ENCODE measurements at regions not wholly inside any gene's neighbourhood (a gene's known extent, or its start where the extent isn't known, plus 50 kb on each side); places are given as distances from the start of the nearest gene placed in this dataset.

DNA sequence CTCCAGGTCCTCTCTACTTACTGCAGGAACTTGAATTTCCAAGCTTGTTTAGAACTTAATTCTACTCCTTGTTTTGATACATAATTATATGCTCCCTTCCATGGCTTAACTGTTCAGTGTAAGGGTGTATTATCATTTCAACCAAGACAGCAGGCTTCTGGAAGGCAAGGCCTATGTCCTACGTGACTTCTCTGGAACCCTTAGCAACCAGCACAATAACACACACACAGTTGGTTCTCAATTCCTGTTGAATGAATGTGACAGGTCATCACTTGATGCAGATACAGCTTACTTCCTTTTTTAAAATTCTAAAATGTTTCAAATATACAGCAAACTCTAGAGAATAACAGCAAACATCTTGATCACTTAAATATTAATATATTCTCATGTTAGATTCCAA, 77.7 kb upstream of the COCH start:
- no peak overlapping the region for H3K9ac ChIP-seq (ENCODE audit: low read depth, low read length, poor library complexity, severe bottlenecking)
- H3K9me3 ChIP-seq (ENCODE audit: insufficient read depth, low read depth, low read length): 0 out of 2 replicates have a peak, but pooled peaks cover 3% of the 10 kb centered on the region
- no peaks in the 10 kb centered on the region for H3K4me1 ChIP-seq (ENCODE audit: insufficient read depth, low read length, poor library complexity, severe bottlenecking)
- H3K36me3 ChIP-seq (ENCODE audit: insufficient read depth, low read length): no peaks in the 10 kb centered on the region
- TF ChIP-seq, protein P1, sequence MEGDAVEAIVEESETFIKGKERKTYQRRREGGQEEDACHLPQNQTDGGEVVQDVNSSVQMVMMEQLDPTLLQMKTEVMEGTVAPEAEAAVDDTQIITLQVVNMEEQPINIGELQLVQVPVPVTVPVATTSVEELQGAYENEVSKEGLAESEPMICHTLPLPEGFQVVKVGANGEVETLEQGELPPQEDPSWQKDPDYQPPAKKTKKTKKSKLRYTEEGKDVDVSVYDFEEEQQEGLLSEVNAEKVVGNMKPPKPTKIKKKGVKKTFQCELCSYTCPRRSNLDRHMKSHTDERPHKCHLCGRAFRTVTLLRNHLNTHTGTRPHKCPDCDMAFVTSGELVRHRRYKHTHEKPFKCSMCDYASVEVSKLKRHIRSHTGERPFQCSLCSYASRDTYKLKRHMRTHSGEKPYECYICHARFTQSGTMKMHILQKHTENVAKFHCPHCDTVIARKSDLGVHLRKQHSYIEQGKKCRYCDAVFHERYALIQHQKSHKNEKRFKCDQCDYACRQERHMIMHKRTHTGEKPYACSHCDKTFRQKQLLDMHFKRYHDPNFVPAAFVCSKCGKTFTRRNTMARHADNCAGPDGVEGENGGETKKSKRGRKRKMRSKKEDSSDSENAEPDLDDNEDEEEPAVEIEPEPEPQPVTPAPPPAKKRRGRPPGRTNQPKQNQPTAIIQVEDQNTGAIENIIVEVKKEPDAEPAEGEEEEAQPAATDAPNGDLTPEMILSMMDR (conservative IDR thresholded peaks at IDR 0.05; ENCODE audit: low read length): no peak
- TF ChIP-seq EZH2phosphoT487 (IDR thresholded peaks at IDR 0.05; ENCODE audit: borderline replicate concordance): no peak
- H3K79me2 ChIP-seq (ENCODE audit: insufficient read depth, low read length): no peaks in the 10 kb centered on the region
- H3K9me2 ChIP-seq (replicated peaks; ENCODE audit: low read depth, low read length): no peaks in the 10 kb centered on the region
- peaks cover 4% of the 10 kb centered on the region for H3K27me3 ChIP-seq (ENCODE audit: insufficient read depth, low read length, poor library complexity, severe bottlenecking)
- H3K4me3 ChIP-seq (ENCODE audit: low read length, poor library complexity, severe bottlenecking): no peak overlapping the region
- H2AFZ ChIP-seq (ENCODE audit: low read length): no peak overlapping the region
- H4K20me1 ChIP-seq (ENCODE audit: insufficient read depth, low read length, poor library complexity, severe bottlenecking): no peaks in the 10 kb centered on the region
- no peak overlapping the region for H3K4me2 ChIP-seq (ENCODE audit: low read depth, low read length, poor library complexity, severe bottlenecking)
- no peaks in the 10 kb centered on the region for H3F3A ChIP-seq (ENCODE audit: low read depth)

DNA sequence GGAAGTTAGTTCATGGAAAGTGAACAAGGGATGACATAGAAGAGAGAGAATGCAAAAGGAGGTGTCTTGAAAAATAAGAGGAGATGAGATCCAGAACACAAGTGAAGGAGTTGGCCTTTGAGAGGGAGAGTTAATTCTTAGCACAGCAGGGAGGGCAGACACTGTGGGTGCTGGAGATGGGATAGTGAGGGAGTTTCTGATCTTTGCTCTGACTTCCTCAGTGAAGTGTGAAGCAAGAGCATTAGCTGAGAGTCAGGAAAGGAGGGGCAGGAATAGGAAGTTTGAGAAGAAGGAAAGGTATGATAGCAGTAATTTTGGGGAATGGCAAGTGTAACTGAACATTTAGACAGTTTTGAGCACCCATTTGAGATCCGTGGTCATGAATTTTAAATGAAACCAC, 75.8 kb upstream of the COCH start:
- H3K4me3 ChIP-seq (ENCODE audit: low read length, poor library complexity, severe bottlenecking): no peak overlapping the region
- H2AFZ ChIP-seq (ENCODE audit: low read length): no peak overlapping the region
- H3K4me1 ChIP-seq (ENCODE audit: insufficient read depth, low read length, poor library complexity, severe bottlenecking): no peaks in the 10 kb centered on the region
- no peaks in the 10 kb centered on the region for H3K9me3 ChIP-seq (ENCODE audit: insufficient read depth, low read depth, low read length)
- H3K9me2 ChIP-seq (replicated peaks; ENCODE audit: low read depth, low read length): no peaks in the 10 kb centered on the region
- H3K4me2 ChIP-seq (ENCODE audit: low read depth, low read length, poor library complexity, severe bottlenecking): no peak overlapping the region
- no peaks in the 10 kb centered on the region for H3K36me3 ChIP-seq (ENCODE audit: insufficient read depth, low read length)
- peaks cover 4% of the 10 kb centered on the region for H3K27me3 ChIP-seq (ENCODE audit: insufficient read depth, low read length, poor library complexity, severe bottlenecking)
- no peaks in the 10 kb centered on the region for H3F3A ChIP-seq (ENCODE audit: low read depth)
- TF ChIP-seq, protein P1 (conservative IDR thresholded peaks at IDR 0.05; ENCODE audit: low read length): no peak
- no peak for TF ChIP-seq EZH2phosphoT487 (IDR thresholded peaks at IDR 0.05; ENCODE audit: borderline replicate concordance)
- H4K20me1 ChIP-seq (ENCODE audit: insufficient read depth, low read length, poor library complexity, severe bottlenecking): no peaks in the 10 kb centered on the region
- H3K79me2 ChIP-seq (ENCODE audit: insufficient read depth, low read length): no peaks in the 10 kb centered on the region
- H3K9ac ChIP-seq (ENCODE audit: low read depth, low read length, poor library complexity, severe bottlenecking): no peak overlapping the region

DNA sequence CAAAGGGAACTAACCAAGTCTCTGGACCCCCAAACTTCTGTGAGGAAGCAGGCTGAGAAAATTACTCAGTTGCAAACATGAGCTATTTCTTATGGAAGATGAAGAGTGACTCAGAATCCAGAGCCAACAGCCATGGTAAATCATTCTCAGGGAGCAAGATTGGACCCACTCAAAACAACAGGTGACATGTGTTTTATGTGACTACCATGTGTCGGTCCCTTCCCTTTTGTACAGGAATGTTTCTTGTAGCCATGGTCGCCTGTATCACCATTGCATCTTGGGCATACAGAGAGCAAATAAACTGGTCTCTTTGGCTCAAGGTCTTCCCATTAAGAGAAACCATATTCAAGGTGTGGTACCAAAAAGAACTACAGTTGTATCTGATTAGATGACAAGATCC, 75.4 kb upstream of the COCH start:
- Histone ChIP-seq H4K20me1 (ENCODE audit: insufficient read depth, low read length, poor library complexity, severe bottlenecking) (no peaks in the 10 kb centered on the region), H3K9ac (ENCODE audit: low read depth, low read length, poor library complexity, severe bottlenecking) (no peak overlapping the region), H2AFZ (ENCODE audit: low read length) (no peak overlapping the region), H3K4me3 (ENCODE audit: low read length, poor library complexity, severe bottlenecking) (no peak overlapping the region), H3K9me3 (ENCODE audit: insufficient read depth, low read depth, low read length) (no peaks in the 10 kb centered on the region), H3F3A (ENCODE audit: low read depth) (no peaks in the 10 kb centered on the region), H3K79me2 (ENCODE audit: insufficient read depth, low read length) (no peaks in the 10 kb centered on the region), H3K4me1 (ENCODE audit: insufficient read depth, low read length, poor library complexity, severe bottlenecking) (no peaks in the 10 kb centered on the region), H3K4me2 (ENCODE audit: low read depth, low read length, poor library complexity, severe bottlenecking) (no peak overlapping the region), H3K27me3 (ENCODE audit: insufficient read depth, low read length, poor library complexity, severe bottlenecking) (peaks cover 4% of the 10 kb centered on the region), H3K36me3 (ENCODE audit: insufficient read depth, low read length) (no peaks in the 10 kb centered on the region), H3K9me2 (replicated peaks; ENCODE audit: low read depth, low read length) (no peaks in the 10 kb centered on the region)
- TF ChIP-seq EZH2phosphoT487 (IDR thresholded peaks at IDR 0.05; ENCODE audit: borderline replicate concordance): no peak
- TF ChIP-seq, protein P1 (conservative IDR thresholded peaks at IDR 0.05; ENCODE audit: low read length): no peak
